ENCODE measurements at regions not wholly inside any gene's neighbourhood (a gene's known extent, or its start where the extent isn't known, plus 50 kb on each side); places are given as distances from the start of the nearest gene placed in this dataset.
"Not testable (repeated sequence)": the region's sequence is repeated elsewhere in the genome, so short reads cannot be mapped to it uniquely, and the experiment has no call there.

GRCh38 chr2:67777010-67777409 is 285.8 kb downstream of the C1D start:
- DNase-seq (ENCODE audit: low spot score) = no peak

GRCh38 chr2:67777836-67778429 is 284.9 kb downstream of the C1D start:
- no peak for DNase-seq (ENCODE audit: low spot score)

GRCh38 chr2:67780841-67781240 is 282.0 kb downstream of the C1D start:
- DNase-seq (ENCODE audit: low spot score) = not testable (repeated sequence)

- DNase-seq (ENCODE audit: low spot score) = no peak
Measured at GRCh38 chr2:67782443-67782842, 280.4 kb downstream of the C1D start.

GRCh38 chr2:67783026-67783425 is 279.8 kb downstream of the C1D start:
- no peak for DNase-seq (ENCODE audit: low spot score)

GRCh38 chr2:67790622-67791021 is 272.2 kb downstream of the C1D start:
- DNase-seq (ENCODE audit: low spot score) = no peak

- no peak for DNase-seq (ENCODE audit: low spot score)
Measured at GRCh38 chr2:67792191-67792590, 270.6 kb downstream of the C1D start.

- DNase-seq (ENCODE audit: low spot score) = no peak
Measured at GRCh38 chr2:67792681-67793091, 270.1 kb downstream of the C1D start.

GRCh38 chr2:67797801-67798540 is 264.8 kb downstream of the C1D start:
- no peak for DNase-seq (ENCODE audit: low spot score)

GRCh38 chr2:67798541-67799160 is 264.2 kb downstream of the C1D start:
- no peak for DNase-seq (ENCODE audit: low spot score)

- DNase-seq (ENCODE audit: low spot score) = no peak
Measured at GRCh38 chr2:67799886-67800285, 262.9 kb downstream of the C1D start.

- no peak for DNase-seq (ENCODE audit: low spot score)
Measured at GRCh38 chr2:67802291-67802690, 260.5 kb downstream of the C1D start.

- DNase-seq (ENCODE audit: low spot score) = no peak
Measured at GRCh38 chr2:67802824-67803223, 260.0 kb downstream of the C1D start.

GRCh38 chr2:67806816-67807215 is 256.0 kb downstream of the C1D start:
- no peak for DNase-seq (ENCODE audit: low spot score)

- no peak for DNase-seq (ENCODE audit: low spot score)
Measured at GRCh38 chr2:67808112-67808511, 254.7 kb downstream of the C1D start.

- DNase-seq (ENCODE audit: low spot score) = no peak
Measured at GRCh38 chr2:67812682-67813081, 250.1 kb downstream of the C1D start.

GRCh38 chr2:67823726-67824125 is 239.1 kb downstream of the C1D start:
- no peak for DNase-seq (ENCODE audit: low spot score)

GRCh38 chr2:67824186-67824585 is 238.6 kb downstream of the C1D start:
- DNase-seq (ENCODE audit: low spot score) = no peak

- DNase-seq (ENCODE audit: low spot score) = no peak
Measured at GRCh38 chr2:67825476-67825875, 237.3 kb downstream of the C1D start.

- no peak for DNase-seq (ENCODE audit: low spot score)
Measured at GRCh38 chr2:67828066-67828465, 234.7 kb downstream of the C1D start.

GRCh38 chr2:67829470-67829869 is 233.3 kb downstream of the C1D start:
- DNase-seq (ENCODE audit: low spot score) = no peak

GRCh38 chr2:67833632-67834031 is 229.2 kb downstream of the C1D start:
- DNase-seq (ENCODE audit: low spot score) = no peak

- no peak for DNase-seq (ENCODE audit: low spot score)
Measured at GRCh38 chr2:67834482-67834881, 228.3 kb downstream of the C1D start.
